ENCODE measurements at regions not wholly inside any gene's neighbourhood (a gene's known extent, or its start where the extent isn't known, plus 50 kb on each side); places are given as distances from the start of the nearest gene placed in this dataset.

DNA sequence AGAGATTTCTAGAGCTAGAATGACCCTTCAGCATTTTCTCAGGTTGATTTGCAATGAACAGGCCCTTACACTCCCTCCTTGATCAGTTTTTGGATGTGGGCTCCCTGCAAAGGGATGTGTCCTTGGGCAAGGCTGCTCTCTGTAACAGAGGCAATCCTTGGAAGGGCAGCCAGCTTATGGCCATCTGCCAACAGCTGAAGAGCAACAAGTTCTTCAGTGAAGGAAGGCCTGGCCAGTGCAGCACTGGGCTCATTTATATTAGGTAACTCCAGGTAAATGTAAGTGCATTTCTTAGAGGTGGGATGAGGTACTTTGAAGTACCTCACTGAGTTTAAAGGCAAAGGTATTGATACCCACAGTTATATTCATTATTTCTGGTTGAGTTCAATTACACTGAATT, 114.3 kb upstream of the KCNJ16 start:
- no peak for DNase-seq

DNA sequence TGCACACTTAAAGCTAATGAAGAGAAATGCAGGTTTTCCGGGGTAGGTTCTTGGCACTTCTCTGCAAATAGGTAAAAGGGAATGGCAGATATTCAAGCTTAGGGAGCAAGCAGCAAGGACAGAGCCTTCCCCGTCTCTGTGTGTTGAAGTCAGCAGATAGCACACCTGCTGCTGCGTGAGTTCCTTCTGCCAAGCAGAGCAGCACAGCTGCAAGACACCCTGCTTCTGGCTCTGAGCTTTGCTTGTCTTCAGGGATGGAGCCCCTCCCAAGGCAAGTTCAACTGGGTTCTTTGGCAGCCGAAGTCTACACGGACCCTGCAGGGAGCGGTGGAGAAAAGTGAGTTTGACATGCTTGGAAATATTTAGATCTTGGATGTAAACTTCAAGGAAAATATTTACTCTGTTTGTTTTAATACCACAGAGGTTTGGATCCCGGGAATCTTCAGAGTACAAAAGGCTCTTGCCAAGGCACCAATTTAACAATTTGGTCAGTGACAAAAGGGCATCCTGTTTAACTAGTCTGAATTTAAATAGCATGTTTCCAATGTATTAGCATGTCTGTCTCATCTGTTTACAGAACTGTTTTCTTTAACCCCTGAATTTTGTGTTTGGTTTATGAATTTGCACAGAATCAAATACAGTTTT, 113.4 kb upstream of the KCNJ16 start:
- DNase-seq = no peak

DNA sequence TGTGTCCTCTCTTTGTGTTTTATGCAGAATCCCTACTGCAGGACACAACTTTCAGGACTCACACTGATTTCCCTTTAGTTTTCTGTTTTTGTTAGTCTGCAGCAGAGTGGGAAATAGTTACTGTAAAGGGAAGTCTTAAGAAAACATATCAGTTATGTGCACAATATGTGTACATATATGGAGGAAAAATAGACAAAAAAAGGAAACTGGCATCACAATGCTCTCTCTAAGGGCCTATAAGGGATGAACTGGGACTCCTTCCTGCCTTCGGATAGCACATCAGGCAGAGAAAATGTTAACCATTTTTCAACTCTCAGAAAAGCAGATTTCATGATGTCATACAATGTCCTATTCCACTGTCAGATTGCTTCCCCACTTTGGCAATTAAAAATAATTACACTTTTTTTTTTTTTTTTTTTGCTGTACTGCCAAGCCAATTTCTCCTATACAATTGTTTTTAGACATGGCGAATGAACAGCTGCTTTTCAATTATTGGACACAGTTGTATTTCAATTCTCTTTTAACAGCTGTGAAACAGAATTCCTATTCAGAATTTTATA, 112.5 kb upstream of the KCNJ16 start:
- DNase-seq = no peak

DNA sequence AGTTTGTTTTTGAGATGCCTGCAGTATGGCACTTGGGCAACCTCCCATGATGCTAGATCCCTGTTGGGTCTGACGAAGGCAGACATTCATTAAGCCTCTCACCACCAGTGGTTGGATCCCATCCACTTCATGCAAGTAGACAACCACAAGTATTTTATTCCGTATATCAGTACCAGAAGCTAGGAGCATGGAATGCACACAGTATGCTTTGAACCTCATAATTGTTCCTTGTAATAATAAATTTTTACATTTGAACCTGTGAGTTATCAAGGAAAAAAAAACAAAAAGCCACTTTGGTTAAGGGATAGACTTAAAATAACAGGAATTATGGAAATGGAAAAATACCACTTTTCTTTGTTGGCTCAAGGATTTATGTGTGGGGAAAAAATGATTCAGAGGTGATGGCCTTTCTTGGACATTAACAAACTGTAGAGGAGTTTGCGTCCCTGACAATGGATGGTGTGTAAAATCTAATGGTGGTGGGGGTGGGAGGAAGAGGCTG, 107.1 kb upstream of the KCNJ16 start:
- no peak for DNase-seq

DNA sequence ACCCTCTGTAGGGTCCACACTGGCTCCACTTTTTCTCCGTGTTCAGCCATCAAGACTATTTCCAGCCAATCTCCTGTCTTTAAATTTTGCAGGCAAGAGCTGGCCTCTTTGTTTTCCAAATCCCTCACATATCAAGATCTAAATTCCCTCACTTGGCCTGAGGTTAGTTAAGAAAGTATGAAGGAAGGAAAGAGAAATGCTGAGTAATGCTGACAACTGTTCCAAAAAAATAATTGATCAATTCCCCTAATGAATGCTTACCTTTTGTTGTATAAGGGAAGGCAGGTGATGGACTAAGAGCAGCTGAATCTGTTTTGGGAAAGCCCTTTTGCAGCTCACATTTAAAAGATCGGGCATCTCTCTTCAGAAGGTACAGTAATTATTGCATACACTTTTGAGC, 105.1 kb upstream of the KCNJ16 start:
- DNase-seq = no peak

DNA sequence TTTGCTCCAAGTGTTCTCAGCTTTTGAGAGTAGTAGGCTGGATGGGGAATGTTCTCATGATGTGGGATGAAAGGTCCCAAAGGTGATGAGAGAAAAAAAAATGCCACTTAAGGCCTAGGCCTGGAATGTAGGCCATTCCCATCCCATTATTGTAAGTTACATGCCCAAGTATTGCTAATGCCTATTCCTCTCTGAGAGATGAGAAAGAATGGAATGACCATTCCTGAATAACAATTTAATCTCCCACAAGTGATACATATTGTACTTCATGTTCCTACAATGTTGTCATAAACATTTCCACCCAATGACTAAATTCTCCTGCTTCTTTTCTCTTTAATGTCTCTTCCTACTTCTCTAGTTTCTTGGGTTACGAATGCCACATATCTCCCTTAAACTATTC, 102.8 kb upstream of the KCNJ16 start:
- no peak for DNase-seq

DNA sequence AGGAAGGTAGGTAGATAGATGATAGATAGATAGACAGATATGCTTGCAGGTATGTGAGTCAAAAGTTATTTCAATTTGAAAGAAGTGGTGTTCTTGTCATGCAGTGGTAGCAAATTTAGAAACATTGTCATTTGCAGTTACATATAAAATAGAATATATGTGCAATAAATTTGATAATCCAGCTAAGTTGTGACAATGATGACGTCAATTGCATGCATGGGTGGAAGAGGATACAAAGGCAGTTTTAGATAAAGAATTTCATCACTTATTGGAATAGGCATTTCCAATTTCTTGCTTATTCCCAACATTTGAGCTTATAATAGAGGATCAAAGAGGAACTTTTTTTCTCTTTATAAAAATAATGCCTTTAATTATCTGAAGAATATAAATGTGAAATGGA, 99.2 kb upstream of the KCNJ16 start:
- DNase-seq = no peak

DNA sequence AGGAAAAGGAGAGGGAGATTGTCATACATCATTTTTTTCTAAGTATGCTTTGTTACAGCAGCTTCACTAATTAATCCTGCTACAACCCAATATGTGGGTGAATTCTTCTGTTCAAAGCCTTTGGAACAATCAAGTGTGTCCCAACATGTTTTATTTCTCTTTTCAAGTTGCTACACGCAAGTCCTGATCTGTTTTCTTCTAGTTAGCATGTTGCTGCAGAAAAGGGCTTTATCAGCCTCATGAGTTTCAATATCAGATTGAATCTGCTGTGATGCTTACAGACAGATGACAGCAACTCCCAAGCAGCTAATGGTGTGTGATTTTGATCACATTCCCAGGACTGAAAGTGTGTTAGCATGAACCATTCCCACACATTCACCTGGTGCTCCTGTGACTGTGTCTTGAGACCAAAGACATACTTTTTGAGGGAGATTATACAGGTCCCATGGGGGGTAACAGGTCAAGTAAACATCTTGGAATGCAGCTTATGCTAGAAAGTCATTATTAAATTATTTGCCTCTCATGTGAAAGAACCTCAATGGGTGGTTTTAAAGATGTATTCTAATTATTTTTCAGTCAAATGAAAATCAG, 96.9 kb upstream of the KCNJ16 start:
- DNase-seq = no peak

DNA sequence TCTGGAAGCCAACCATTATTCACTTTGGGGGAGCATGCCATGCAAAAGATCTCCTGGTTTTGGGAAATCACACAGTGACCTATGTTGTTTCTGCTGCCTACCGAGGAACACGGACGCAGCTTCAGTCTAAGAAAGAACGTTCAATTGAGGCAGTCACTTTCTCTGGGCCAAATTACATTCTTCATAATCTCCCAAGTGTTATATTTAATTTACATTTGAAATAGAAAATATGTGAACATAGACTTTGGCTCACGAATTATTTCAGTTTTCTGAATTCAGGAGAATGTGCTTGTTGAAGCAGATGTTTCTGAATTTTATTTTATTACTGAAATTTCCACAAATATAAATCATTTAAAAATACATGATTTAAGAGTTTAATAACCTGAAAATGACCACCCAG, 93.6 kb upstream of the KCNJ16 start:
- DNase-seq = no peak

DNA sequence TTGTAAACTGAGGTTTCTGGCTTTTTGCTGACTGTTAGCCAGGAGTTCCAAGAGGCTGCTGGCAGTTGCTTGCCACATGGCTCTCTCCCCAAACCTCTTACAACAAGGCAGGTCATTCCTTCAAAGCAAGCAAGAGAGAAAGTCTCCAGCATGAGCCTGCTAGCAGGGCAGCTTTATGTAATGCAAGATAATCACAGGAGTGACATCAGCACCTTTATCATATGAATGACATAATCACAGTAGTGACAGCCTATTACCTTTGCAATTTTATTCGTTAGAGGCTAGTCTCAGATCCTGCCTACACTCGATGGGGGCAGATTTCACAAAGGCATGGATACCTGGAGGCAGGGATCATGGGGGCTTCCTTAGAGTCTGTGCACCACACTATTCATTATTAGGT, 79.5 kb upstream of the KCNJ16 start:
- no peak for DNase-seq

DNA sequence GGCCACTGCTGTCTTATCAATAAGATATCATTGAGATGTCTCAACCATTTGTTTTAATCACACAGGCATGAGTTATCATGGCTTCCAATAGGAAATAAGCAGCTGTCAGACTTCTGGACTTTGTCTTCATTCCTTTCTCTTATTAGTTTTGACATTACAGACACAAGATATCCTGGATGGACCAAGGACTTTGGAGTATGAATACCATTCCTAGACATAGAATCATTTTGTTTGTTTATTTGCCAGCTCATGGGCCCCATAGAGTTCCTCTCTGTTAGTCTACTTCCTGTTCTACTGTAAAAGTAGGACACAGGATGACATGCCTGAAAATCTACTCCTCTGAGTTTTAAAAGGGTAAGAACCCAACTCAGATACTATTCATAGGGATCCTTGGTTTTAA, 77.7 kb upstream of the KCNJ16 start:
- DNase-seq = no peak

DNA sequence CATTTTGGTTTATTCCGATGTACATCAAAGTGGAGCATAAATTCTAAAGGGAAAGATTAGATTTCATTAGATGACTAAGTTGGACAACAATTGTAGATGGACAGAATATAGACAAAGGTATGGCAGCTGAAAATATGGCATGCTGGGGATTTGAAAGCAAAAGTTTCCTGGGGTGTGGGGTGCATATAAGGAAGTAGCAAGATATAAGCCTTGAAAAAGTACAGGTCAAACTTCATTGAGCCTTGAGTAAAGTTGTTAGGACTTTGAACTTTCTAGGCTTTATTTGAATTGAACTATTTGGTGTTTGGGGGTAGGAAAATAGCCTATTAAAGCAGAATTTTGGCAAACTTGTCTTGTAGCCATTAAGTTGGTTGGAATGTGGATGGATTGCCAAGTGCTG, 75.8 kb upstream of the KCNJ16 start:
- DNase-seq = no peak

DNA sequence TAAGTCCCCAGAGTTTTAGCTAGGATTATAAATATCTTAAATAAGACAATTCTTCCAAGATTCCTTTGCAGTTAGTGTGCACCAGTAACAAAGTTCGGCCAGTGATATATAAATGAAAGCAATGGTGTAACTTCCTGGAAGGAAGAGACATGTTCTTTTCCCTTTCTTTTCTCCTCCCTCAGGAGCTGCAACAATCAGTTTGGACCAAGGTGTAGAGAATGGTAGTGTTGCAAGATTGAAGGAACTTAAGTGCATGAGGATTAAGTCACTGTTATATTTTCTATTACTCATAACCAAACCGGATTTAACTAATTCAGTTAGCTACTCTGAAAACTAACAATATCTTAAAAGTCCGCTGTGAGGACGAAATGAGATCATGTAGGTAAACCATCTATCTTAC, 68.9 kb upstream of the KCNJ16 start:
- no peak for DNase-seq

DNA sequence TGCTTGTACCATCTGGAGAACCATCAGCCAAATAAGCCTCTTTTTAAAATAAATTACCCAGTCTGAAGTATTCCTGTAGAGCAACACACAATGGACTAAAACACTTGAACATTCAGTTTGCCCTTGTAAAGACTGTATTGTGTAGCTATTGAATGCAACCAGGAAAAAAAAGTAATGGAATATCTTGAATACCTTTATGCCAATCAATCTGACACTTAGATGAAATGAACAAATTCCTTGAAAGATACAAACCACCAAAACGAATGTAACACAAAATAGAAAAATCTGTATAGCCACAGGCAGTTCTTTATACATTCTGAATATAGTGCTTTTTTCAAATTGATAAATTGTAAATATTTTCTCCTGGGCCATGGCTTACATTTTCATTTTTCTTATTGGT, 63.3 kb upstream of the KCNJ16 start:
- DNase-seq = no peak

DNA sequence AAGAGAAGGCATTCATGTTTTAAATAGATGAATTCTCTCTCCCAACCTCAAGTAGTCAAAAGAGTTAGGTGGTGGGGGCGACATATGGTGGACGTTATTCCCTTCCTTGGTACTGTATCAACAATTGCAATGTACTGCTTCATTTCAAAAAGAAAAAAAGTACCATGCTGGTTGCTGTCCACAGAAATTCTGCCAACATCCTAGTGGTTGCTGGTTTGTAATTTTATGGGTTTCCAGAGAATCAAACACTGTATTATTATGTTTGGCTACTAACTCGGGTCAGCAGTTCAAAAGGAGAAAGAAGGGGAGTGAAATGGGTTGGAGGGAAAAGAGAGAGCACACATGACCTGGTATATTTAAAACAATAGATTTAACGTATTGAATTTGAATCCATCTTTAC, 61.1 kb upstream of the KCNJ16 start:
- DNase-seq = no peak

DNA sequence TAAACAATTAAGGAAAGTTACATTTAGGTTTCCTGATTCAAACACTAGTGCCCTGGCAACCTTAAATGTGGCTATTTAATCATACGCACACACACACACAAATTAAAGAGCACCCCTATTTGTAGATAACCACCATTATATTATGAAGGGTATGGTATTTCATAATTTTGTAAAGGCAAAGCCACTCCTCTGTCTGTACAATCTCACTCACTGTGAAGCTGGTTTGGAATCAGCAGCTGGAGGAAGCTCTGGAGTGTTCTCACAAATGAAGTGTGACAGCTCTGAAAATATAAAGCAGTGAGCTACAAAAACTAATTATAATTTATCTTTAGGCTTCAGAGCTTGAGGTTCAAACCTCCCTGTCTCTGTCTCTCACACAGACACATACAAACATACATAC, 57.9 kb upstream of the KCNJ16 start:
- no peak for DNase-seq

DNA sequence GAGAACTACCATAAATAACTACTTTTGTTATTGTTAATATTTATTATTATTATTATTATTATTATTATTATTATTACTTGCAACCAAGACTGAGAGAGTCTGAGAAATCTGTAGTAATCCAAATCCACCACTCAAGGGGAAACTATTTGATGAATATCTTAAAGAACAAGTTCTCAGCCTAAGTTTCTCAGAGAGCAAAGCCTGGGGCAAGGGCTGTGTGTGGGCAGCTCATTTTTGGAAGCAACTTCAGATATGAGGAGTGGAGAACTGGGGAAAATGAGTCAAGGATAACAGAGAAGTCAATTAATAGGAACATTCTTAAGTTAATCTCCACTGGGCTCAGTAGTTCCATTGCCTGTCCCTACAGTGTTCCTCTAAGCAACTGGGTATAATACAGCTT, 57.1 kb upstream of the KCNJ16 start:
- DNase-seq = no peak

DNA sequence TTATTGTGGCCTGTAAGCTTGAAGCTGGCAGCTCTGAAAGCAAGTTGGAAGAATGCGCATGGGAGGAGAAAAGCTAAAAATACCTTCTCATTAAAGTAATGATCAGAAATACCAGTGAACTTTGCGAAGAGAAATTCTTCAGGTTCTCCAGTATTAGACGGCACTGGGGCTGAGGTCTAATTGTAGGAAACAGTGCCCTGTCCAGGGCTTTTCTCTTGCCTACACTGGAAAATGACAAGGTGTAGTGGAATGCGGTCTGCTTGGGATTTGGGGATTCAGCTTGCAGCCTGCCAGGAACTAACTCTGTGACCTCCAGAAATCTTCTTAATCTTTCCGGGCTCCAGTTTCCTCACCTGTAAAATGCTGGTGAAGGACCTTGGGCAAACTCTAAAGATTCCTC, 53.3 kb upstream of the KCNJ16 start:
- DNase-seq = no peak

DNA sequence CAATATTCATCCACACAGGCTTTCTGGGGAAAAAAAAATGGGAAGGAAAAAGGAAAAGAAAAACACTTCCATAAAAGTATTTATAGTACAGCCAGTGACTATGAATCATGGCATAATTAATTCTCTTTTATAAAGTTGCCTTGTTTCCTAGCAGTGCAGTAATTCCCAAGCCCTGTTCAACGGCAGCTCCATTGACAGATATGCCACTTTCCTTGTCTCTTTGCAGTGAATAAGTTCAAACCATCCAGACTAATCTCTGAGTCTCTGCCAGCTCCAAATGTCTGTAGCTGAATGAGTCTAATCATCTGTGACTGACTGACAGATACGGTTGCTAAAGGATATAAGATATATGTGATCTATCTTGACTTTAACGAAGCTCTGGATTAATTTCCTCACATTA, 52.9 kb upstream of the KCNJ16 start:
- no peak for DNase-seq

DNA sequence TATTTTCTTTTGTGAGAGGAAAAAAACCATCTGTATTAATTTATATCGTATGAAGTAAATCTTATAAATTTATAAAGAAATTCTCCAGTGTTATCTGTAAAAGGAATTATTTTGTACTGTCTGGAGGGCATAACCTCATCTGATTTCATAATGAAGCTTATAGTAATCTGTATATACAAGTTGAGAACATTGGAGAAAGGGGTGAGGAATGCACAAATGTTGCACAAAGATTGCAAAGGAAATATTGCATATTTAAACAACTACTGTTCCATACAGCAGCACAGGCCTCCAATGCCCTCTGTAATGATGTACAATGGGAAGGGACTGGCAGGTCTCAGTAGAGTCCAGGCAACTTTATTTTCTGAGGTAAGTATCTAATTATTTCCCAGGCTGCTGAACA, 50.8 kb upstream of the KCNJ16 start:
- DNase-seq = no peak
